Neural cell (in vitro differentiated cells): ENCODE measurements at regions not wholly inside any gene's neighbourhood (a gene's known extent, or its start where the extent isn't known, plus 50 kb on each side); places are given as distances from the start of the nearest gene placed in this dataset.

ENCODE experiments used
- CTCF ChIP-seq: fragments of 450-650 bp; IDR thresholded peaks from 2 replicates; pipeline ENCODE4 v1.5.1; 2014; ENCODE audit warnings: antibody characterized with exemption, mild to moderate bottlenecking, moderate library complexity; ENCODE audit not compliant: poor library complexity, severe bottlenecking
- EP300 ChIP-seq: fragments of 450-650 bp; conservative IDR thresholded peaks from 2 replicates; pipeline ENCODE4 v1.6.1; 2014; ENCODE audit warnings: antibody characterized with exemption, mild to moderate bottlenecking, moderate library complexity; ENCODE audit not compliant: poor library complexity, severe bottlenecking
- EZH2 ChIP-seq: fragments of 200-600, 300-800 bp; shearing (Covaris generic), sonication (generic); IDR thresholded peaks from 2 replicates; pipeline ENCODE4 v1.6.1; 2014; ENCODE audit warnings: antibody characterized with exemption, low read length, borderline replicate concordance, mild to moderate bottlenecking; ENCODE audit not compliant: insufficient read depth, poor library complexity, severe bottlenecking
- POLR2AphosphoS5 ChIP-seq: IDR thresholded peaks from 2 replicates; pipeline ENCODE4 v1.6.1; 2012
- RAD21 ChIP-seq: fragments of 450-650 bp; conservative IDR thresholded peaks from 2 replicates; pipeline ENCODE4 v1.6.1; 2014; ENCODE audit warnings: antibody characterized with exemption, mild to moderate bottlenecking, moderate library complexity
- SMC3 ChIP-seq: fragments of 450-650 bp; conservative IDR thresholded peaks from 2 replicates; pipeline ENCODE4 v1.6.1; 2014; ENCODE audit warnings: antibody characterized with exemption, mild to moderate bottlenecking, moderate library complexity; ENCODE audit not compliant: poor library complexity
- TAF1 ChIP-seq: IDR thresholded peaks from 2 replicates; pipeline ENCODE4 v1.6.1; 2012; ENCODE audit warnings: low read depth

- TF ChIP-seq POLR2AphosphoS5 (no peak), CTCF (no peak), EP300 (no peak), SMC3 (no peak), EZH2 (no peak), TAF1 (no peak), RAD21 (no peak)
These were observed 341.0 kb upstream of the KYNU start for GRCh38 chr2:142536492-142536891.
